Psoas muscle (tissue), 7 donors: ENCODE measurements at regions not wholly inside any gene's neighbourhood (a gene's known extent, or its start where the extent isn't known, plus 50 kb on each side); places are given as distances from the start of the nearest gene placed in this dataset.

Source experiments
- ATAC-seq, 4 donors: fragments of 200-7000 bp; cut with Tn5 transposase; one replicate each; pipeline ENCODE4 v1.9.1; 2020; ENCODE audit warnings: moderate library complexity in 3 of 4, mild to moderate bottlenecking in 2 of 4
- DNase-seq, 2 donors: peaks; one replicate each; pipeline ENCODE4 v3.0.0-alpha.2; 2020
- H3K27ac ChIP-seq: fragments of 200-600 bp; one replicate; pipeline ENCODE4 v1.8.0; 2022
- H3K27me3 ChIP-seq, 3 donors: fragments of 200-600 bp in 1 of 3; one replicate each; pipeline versions ENCODE4 v1.6.1 to v1.8.0; 2013 to 2022; ENCODE audit warnings: low read length in 2 of 3, mild to moderate bottlenecking in 2 of 3, moderate library complexity in 1 of 3; ENCODE audit not compliant: insufficient read depth in 3 of 3
- H3K36me3 ChIP-seq, 2 donors: fragments of 200-600 bp in 1 of 2; one replicate each; pipeline versions ENCODE4 v1.6.1 to v1.8.0; 2013 to 2022; ENCODE audit warnings: low read depth in 1 of 2, mild to moderate bottlenecking in 1 of 2, moderate library complexity in 1 of 2; ENCODE audit not compliant: insufficient read depth in 1 of 2
- H3K4me1 ChIP-seq: fragments of 200-600 bp; one replicate; pipeline ENCODE4 v1.8.0; 2022
- H3K4me3 ChIP-seq: fragments of 200-600 bp; one replicate; pipeline ENCODE4 v1.8.0; 2022; ENCODE audit warnings: mild to moderate bottlenecking
- H3K9me3 ChIP-seq: fragments of 200-600 bp; one replicate; pipeline ENCODE4 v1.8.0; 2022
- CTCF ChIP-seq: fragments of 200-600 bp; IDR thresholded peaks from one replicate; pipeline ENCODE4 v1.8.0; 2022; ENCODE audit warnings: antibody characterized with exemption
- WGBS, 3 donors: extraction: QIAGEN DNeasy Blood & Tissue Kit; methylation state at CpG; one replicate each; pipeline versions ENCODE4 v1.1.6 to v1.1.7; 2013; 5-methylcytosine and 5-hydroxymethylcytosine counted together
- intact Hi-C, 2 donors: fragments of 100-400 bp; cut with DNase I; formaldehyde crosslinking; loops; one replicate each; pipeline versions ENCODE4 v1.11.0 to v1.14.2; 2022
- donor health status: healthy with polysubstance abuse.
- donor health status: DM: no; HTN: no; CAD: no; lungs with moderate emphysema.
- donor health status: Bipolar disorder and iron deficiency.
- donor health status: healthy.
- donor health status: DM: yes; HTN: yes; CAD: no.
- donor health status: DM: no; HTN: no; CAD: no.
- donor health status: DM: yes; HTN: yes; CAD: no.

- no peak for TF ChIP-seq CTCF
- Histone ChIP-seq H3K4me1 (peaks cover 13% of the 10 kb centered on the region), H3K9me3 (no peaks in the 10 kb centered on the region), H3K27ac (no peak overlapping the region), H3K27me3 (no peaks in the 10 kb centered on the region), H3K4me3 (no peak overlapping the region), H3K36me3 (no peaks in the 10 kb centered on the region)
- intact Hi-C loops: no loop called here
- DNase-seq (no peak), ATAC-seq (no peak)
- WGBS, 3 donors: 94 to 98% (median 95%) methylated on average over 14 of the region's 14 CpGs
Observed at GRCh38 chr16:85413691-85414663, 199.1 kb upstream of the GSE1 start.

- Histone ChIP-seq H3K9me3 (no peaks in the 10 kb centered on the region), H3K36me3 (no peaks in the 10 kb centered on the region), H3K27me3 (no peaks in the 10 kb centered on the region), H3K4me3 (no peak overlapping the region), H3K4me1 (peaks cover 13% of the 10 kb centered on the region), H3K27ac (no peak overlapping the region)
- ATAC-seq (peak; percentile 44 to 76 (median 62)), DNase-seq (peak in 1 of 2 donors; percentile 62)
- no peak for TF ChIP-seq CTCF
- WGBS, 3 donors: 34 to 50% (median 39%) methylated on average over 25 of the region's 25 CpGs
- intact Hi-C loops: loop anchor here in 1 of 2 donors (5.0 kb wide), 1 partner anchor 147 kb away; no protein-coding TSS in a partner anchor
Observed at GRCh38 chr16:85415196-85416090, 197.7 kb upstream of the GSE1 start.

- intact Hi-C loops: loop anchor here in 1 of 2 donors (5.0 kb wide), 1 partner anchor 146 kb away; no protein-coding TSS in a partner anchor
- H3K4me3 ChIP-seq: no peak overlapping the region
Observed at GRCh38 chr16:85416228-85417109, 196.7 kb upstream of the GSE1 start.

More at GRCh38 chr16:85416228-85417109, 196.7 kb upstream of the GSE1 start:
- ATAC-seq (peak; percentile 79 to 89 (median 82)), DNase-seq (peak; percentile 67 to 89)
- TF ChIP-seq CTCF: peak; percentile 68
- 63 to 72% (median 70%) methylated on average over 24 of the region's 24 CpGs for WGBS, 3 donors
- Histone ChIP-seq H3K27ac (no peak overlapping the region), H3K36me3 (no peaks in the 10 kb centered on the region), H3K27me3 (no peaks in the 10 kb centered on the region), H3K4me1 (peaks cover 13% of the 10 kb centered on the region), H3K9me3 (no peaks in the 10 kb centered on the region)
